CD4-positive, alpha-beta memory T cell (primary cell): ENCODE measurements at regions not wholly inside any gene's neighbourhood (a gene's known extent, or its start where the extent isn't known, plus 50 kb on each side); places are given as distances from the start of the nearest gene placed in this dataset.
A peak's percentile ranks its signal among the peaks of the same experiment; 100 is the strongest.

Experiments used
- CTCF ChIA-PET: fragments of 350-600 bp; sonication (Branson Sonifier 250); formaldehyde crosslinking; loops from one replicate; lab custom pipeline; 2021; ENCODE audit warnings: inconsistent platforms; ENCODE audit not compliant: partially characterized antibody; lab: Charles Lee
- POLR2A ChIA-PET: fragments of 350-600 bp; sonication (Branson Sonifier 250); formaldehyde crosslinking; loops from one replicate; lab custom pipeline; 2021; ENCODE audit not compliant: partially characterized antibody; lab: Charles Lee
- DNase-seq, 5 donors: peaks; one replicate each; pipeline versions ENCODE4 v3.0.0 to v3.0.0-alpha.2; 2020 to 2022; ENCODE audit warnings: mixed read lengths in 1 of 5
- H3K27ac ChIP-seq: one replicate; pipeline ENCODE4 v1.7.0; 2013; ENCODE audit warnings: low read depth, low read length
- H3K27me3 ChIP-seq: 2 replicates; pipeline ENCODE4 v1.7.0; 2013; ENCODE audit warnings: mild to moderate bottlenecking, low read length, moderate library complexity; ENCODE audit not compliant: insufficient read depth
- H3K36me3 ChIP-seq: 2 replicates; pipeline ENCODE4 v1.7.0; 2013; ENCODE audit warnings: mild to moderate bottlenecking, low read length, moderate library complexity; ENCODE audit not compliant: insufficient read depth
- H3K4me1 ChIP-seq: 2 replicates; pipeline ENCODE4 v1.7.0; 2013; ENCODE audit warnings: mild to moderate bottlenecking, low read length, moderate library complexity; ENCODE audit not compliant: insufficient read depth
- H3K4me3 ChIP-seq, 2 donors: one replicate each; pipeline ENCODE4 v1.7.0; 2013; ENCODE audit warnings: low read length in 2 of 2, mild to moderate bottlenecking in 1 of 2
- H3K9me3 ChIP-seq, 2 donors: one replicate each; pipeline ENCODE4 v1.7.0; 2013; ENCODE audit warnings: low read length in 2 of 2, control low read depth in 1 of 2; ENCODE audit not compliant: control insufficient read depth in 1 of 2
- H3K27ac Mint-ChIP-seq, 7 donors: one replicate each; pipeline ENCODE4 v1.8.0; 2020 to 2021; ENCODE audit warnings: mixed read lengths in 7 of 7, mild to moderate bottlenecking in 6 of 7, inconsistent platforms in 3 of 7, moderate library complexity in 3 of 7
- H3K27me3 Mint-ChIP-seq, 2 donors: one replicate each; pipeline ENCODE4 v1.8.0; 2020 to 2021; ENCODE audit warnings: mixed read lengths in 2 of 2
- H3K36me3 Mint-ChIP-seq, 2 donors: one replicate each; pipeline ENCODE4 v1.8.0; 2020 to 2021; ENCODE audit warnings: mixed read lengths in 2 of 2, inconsistent platforms in 1 of 2, mild to moderate bottlenecking in 1 of 2
- H3K4me1 Mint-ChIP-seq, 4 donors: one replicate each; pipeline ENCODE4 v1.8.0; 2020 to 2021; ENCODE audit warnings: mixed read lengths in 4 of 4, mild to moderate bottlenecking in 1 of 4
- H3K4me3 Mint-ChIP-seq, 8 donors: one replicate each; pipeline ENCODE4 v1.8.0; 2020 to 2021; ENCODE audit warnings: mixed read lengths in 8 of 8, mild to moderate bottlenecking in 7 of 8, moderate library complexity in 6 of 8, inconsistent platforms in 3 of 8
- H3K9me3 Mint-ChIP-seq, 8 donors: one replicate each; pipeline ENCODE4 v1.8.0; 2020 to 2021; ENCODE audit warnings: mixed read lengths in 8 of 8, mild to moderate bottlenecking in 5 of 8, inconsistent platforms in 3 of 8, moderate library complexity in 1 of 8
- intact Hi-C: fragments of 100-400 bp; cut with micrococcal nuclease; formaldehyde crosslinking; loops from one replicate; pipeline ENCODE4 v1.15.1; 2023

- H3K27ac ChIP-seq: no peak overlapping the region
- no peaks in the 10 kb centered on the region for H3K36me3 ChIP-seq
- no peak overlapping the region for H3K4me3 ChIP-seq
- peaks cover 8% of the 10 kb centered on the region for H3K4me1 ChIP-seq
- H3K36me3 Mint-ChIP-seq: peaks cover 6 to 27% of the 10 kb centered on the region in 2 donors
- H3K9me3 Mint-ChIP-seq: peaks cover 5 to 32% (median 16%) of the 10 kb centered on the region in 8 donors
- CTCF ChIA-PET: interaction anchor here (0.8 kb wide), 1 partner anchor 23 kb away, joined by 3 read pairs; no protein-coding TSS in a partner anchor
- H3K4me1 Mint-ChIP-seq: peaks cover 12 to 23% (median 14%) of the 10 kb centered on the region in 4 donors
- POLR2A ChIA-PET: no interaction called here
- intact Hi-C loops: no loop called here
- no peaks in the 10 kb centered on the region for H3K27me3 Mint-ChIP-seq
- DNase-seq: no peak
- no peak overlapping the region for H3K4me3 Mint-ChIP-seq
- no peak overlapping the region for H3K27ac Mint-ChIP-seq
- H3K9me3 ChIP-seq: no peaks in the 10 kb centered on the region
- no peaks in the 10 kb centered on the region for H3K27me3 ChIP-seq
Measured at GRCh38 chr6:149185799-149186357, 131.6 kb upstream of the TAB2 start.

- no peaks in the 10 kb centered on the region for H3K27me3 Mint-ChIP-seq
- CTCF ChIA-PET: no interaction called here
Measured at GRCh38 chr6:149186873-149187272, 130.6 kb upstream of the TAB2 start.

GRCh38 chr6:149190224-149190831 is 127.2 kb upstream of the TAB2 start:
- no peak overlapping the region for H3K4me3 ChIP-seq
- H3K36me3 ChIP-seq: no peaks in the 10 kb centered on the region
- H3K27me3 ChIP-seq: no peaks in the 10 kb centered on the region
- no peak overlapping the region for H3K27ac ChIP-seq
- H3K4me3 Mint-ChIP-seq: no peak overlapping the region
- H3K9me3 ChIP-seq: no peaks in the 10 kb centered on the region
- H3K4me1 Mint-ChIP-seq: peaks cover 20 to 33% (median 24%) of the 10 kb centered on the region in 4 donors
- H3K27me3 Mint-ChIP-seq: no peaks in the 10 kb centered on the region
- H3K36me3 Mint-ChIP-seq: peaks cover 6 to 18% of the 10 kb centered on the region in 2 donors
- DNase-seq: peak; percentile 23 to 48 (median 32)
- peaks cover 16% of the 10 kb centered on the region for H3K4me1 ChIP-seq
- H3K9me3 Mint-ChIP-seq: peaks cover 0 to 24% (median 11%) of the 10 kb centered on the region in 8 donors
- ChIA-PET CTCF (interaction anchor here (0.8 to 3.0 kb wide), 12 partner anchors 9 to 326 kb away, joined by 3 to 19 read pairs (median 3); no protein-coding TSS in a partner anchor), POLR2A (interaction anchor here (0.6 to 1.3 kb wide), 4 partner anchors 21 to 131 kb away, joined by 3 to 5 read pairs (median 3); no protein-coding TSS in a partner anchor)
- intact Hi-C loops: loop anchor here (1.0 to 5.0 kb wide), 2 partner anchors 127 to 242 kb away; partner anchors contain the start of gene TAB2
- peak overlapping the region in 4 of 7 donors; percentile 14 to 77 (median 36) for H3K27ac Mint-ChIP-seq

More at GRCh38 chr6:149186873-149187272, 130.6 kb upstream of the TAB2 start:
- intact Hi-C loops: no loop called here
- H3K36me3 Mint-ChIP-seq: peaks cover 6 to 27% of the 10 kb centered on the region in 2 donors
- Histone ChIP-seq H3K9me3 (no peaks in the 10 kb centered on the region), H3K36me3 (no peaks in the 10 kb centered on the region), H3K27ac (no peak overlapping the region), H3K4me1 (peaks cover 8% of the 10 kb centered on the region), H3K27me3 (no peaks in the 10 kb centered on the region), H3K4me3 (no peak overlapping the region)
- H3K4me1 Mint-ChIP-seq: peaks cover 12 to 23% (median 16%) of the 10 kb centered on the region in 4 donors
- H3K4me3 Mint-ChIP-seq: no peak overlapping the region
- peaks cover 5 to 32% (median 16%) of the 10 kb centered on the region in 8 donors for H3K9me3 Mint-ChIP-seq
- DNase-seq: no peak
- POLR2A ChIA-PET: no interaction called here
- no peak overlapping the region for H3K27ac Mint-ChIP-seq

GRCh38 chr6:149194820-149195558 is 122.5 kb upstream of the TAB2 start:
- H3K4me1 ChIP-seq: peaks cover 17% of the 10 kb centered on the region
- Mint-ChIP-seq H3K27ac (peak overlapping the region in 6 of 7 donors; percentile 6 to 78 (median 32)), H3K4me3 (peak overlapping the region in 7 of 8 donors; percentile 9 to 72 (median 51)), H3K9me3 (peaks cover 2 to 40% (median 23%) of the 10 kb centered on the region in 8 donors), H3K4me1 (peaks cover 15 to 27% (median 18%) of the 10 kb centered on the region in 4 donors), H3K36me3 (peaks cover 18 to 19% of the 10 kb centered on the region in 2 donors), H3K27me3 (no peaks in the 10 kb centered on the region)
- no peaks in the 10 kb centered on the region for H3K27me3 ChIP-seq
- H3K4me3 ChIP-seq: no peak overlapping the region
- H3K27ac ChIP-seq: no peak overlapping the region
- POLR2A ChIA-PET: interaction anchor here (0.8 to 5.3 kb wide), 9 partner anchors 8 to 138 kb away, joined by 3 to 21 read pairs (median 3); no protein-coding TSS in a partner anchor
- H3K36me3 ChIP-seq: no peaks in the 10 kb centered on the region
- intact Hi-C loops: loop anchor here (5.0 kb wide), 1 partner anchor 122 kb away; the partner anchor contains the start of gene TAB2
- DNase-seq: no peak
- no peaks in the 10 kb centered on the region for H3K9me3 ChIP-seq
- CTCF ChIA-PET: interaction anchor here (1.1 to 1.9 kb wide), 4 partner anchors 13 to 237 kb away, joined by 3 to 7 read pairs (median 5); no protein-coding TSS in a partner anchor

GRCh38 chr6:149196091-149196490 is 121.4 kb upstream of the TAB2 start:
- POLR2A ChIA-PET: interaction anchor here (1.1 to 5.3 kb wide), 2 partner anchors 16 to 129 kb away, joined by 3 to 21 read pairs; no protein-coding TSS in a partner anchor
- Mint-ChIP-seq H3K27ac (peak overlapping the region in 1 of 7 donors; percentile 10), H3K36me3 (peaks cover 22 to 26% of the 10 kb centered on the region in 2 donors), H3K4me1 (peaks cover 10 to 21% (median 13%) of the 10 kb centered on the region in 4 donors), H3K4me3 (no peak overlapping the region), H3K9me3 (peaks cover 2 to 51% (median 29%) of the 10 kb centered on the region in 8 donors), H3K27me3 (no peaks in the 10 kb centered on the region)
- Histone ChIP-seq H3K27ac (no peak overlapping the region), H3K9me3 (no peaks in the 10 kb centered on the region), H3K4me3 (no peak overlapping the region), H3K36me3 (no peaks in the 10 kb centered on the region), H3K27me3 (no peaks in the 10 kb centered on the region), H3K4me1 (peaks cover 10% of the 10 kb centered on the region)
- DNase-seq: no peak
- intact Hi-C loops: no loop called here
- CTCF ChIA-PET: interaction anchor here (0.8 to 1.9 kb wide), 5 partner anchors 13 to 236 kb away, joined by 3 to 7 read pairs (median 3); no protein-coding TSS in a partner anchor

- H3K27me3 ChIP-seq: no peaks in the 10 kb centered on the region
- intact Hi-C loops: no loop called here
- no peaks in the 10 kb centered on the region for H3K27me3 Mint-ChIP-seq
- H3K9me3 ChIP-seq: no peaks in the 10 kb centered on the region
- H3K4me3 Mint-ChIP-seq: no peak overlapping the region
- no peak for DNase-seq
- H3K4me1 ChIP-seq: peaks cover 10% of the 10 kb centered on the region
- H3K36me3 Mint-ChIP-seq: peaks cover 28 to 29% of the 10 kb centered on the region in 2 donors
- no peak overlapping the region for H3K27ac Mint-ChIP-seq
- H3K4me3 ChIP-seq: no peak overlapping the region
- H3K27ac ChIP-seq: no peak overlapping the region
- ChIA-PET CTCF (interaction anchor here (0.7 to 1.2 kb wide), 2 partner anchors 14 to 26 kb away, joined by 3 read pairs; no protein-coding TSS in a partner anchor), POLR2A (interaction anchor here (0.8 to 5.3 kb wide), 2 partner anchors 15 to 102 kb away, joined by 3 to 21 read pairs; no protein-coding TSS in a partner anchor)
- H3K9me3 Mint-ChIP-seq: peaks cover 2 to 59% (median 33%) of the 10 kb centered on the region in 8 donors
- peaks cover 10 to 21% (median 12%) of the 10 kb centered on the region in 4 donors for H3K4me1 Mint-ChIP-seq
- H3K36me3 ChIP-seq: no peaks in the 10 kb centered on the region
Measured at GRCh38 chr6:149197482-149197881, 120.0 kb upstream of the TAB2 start.
